ENCODE measurements at regions not wholly inside any gene's neighbourhood (a gene's known extent, or its start where the extent isn't known, plus 50 kb on each side); places are given as distances from the start of the nearest gene placed in this dataset.

GRCh38 chr3:20657560-20657959 lies 471.6 kb upstream of the SGO1 start:
- no peaks in the 10 kb centered on the region for H3K36me3 ChIP-seq
- H3K27me3 ChIP-seq = no peaks in the 10 kb centered on the region
- TF ChIP-seq, protein P1, sequence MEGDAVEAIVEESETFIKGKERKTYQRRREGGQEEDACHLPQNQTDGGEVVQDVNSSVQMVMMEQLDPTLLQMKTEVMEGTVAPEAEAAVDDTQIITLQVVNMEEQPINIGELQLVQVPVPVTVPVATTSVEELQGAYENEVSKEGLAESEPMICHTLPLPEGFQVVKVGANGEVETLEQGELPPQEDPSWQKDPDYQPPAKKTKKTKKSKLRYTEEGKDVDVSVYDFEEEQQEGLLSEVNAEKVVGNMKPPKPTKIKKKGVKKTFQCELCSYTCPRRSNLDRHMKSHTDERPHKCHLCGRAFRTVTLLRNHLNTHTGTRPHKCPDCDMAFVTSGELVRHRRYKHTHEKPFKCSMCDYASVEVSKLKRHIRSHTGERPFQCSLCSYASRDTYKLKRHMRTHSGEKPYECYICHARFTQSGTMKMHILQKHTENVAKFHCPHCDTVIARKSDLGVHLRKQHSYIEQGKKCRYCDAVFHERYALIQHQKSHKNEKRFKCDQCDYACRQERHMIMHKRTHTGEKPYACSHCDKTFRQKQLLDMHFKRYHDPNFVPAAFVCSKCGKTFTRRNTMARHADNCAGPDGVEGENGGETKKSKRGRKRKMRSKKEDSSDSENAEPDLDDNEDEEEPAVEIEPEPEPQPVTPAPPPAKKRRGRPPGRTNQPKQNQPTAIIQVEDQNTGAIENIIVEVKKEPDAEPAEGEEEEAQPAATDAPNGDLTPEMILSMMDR (IDR thresholded peaks at IDR 0.05) = no peak
- H3K4me1 ChIP-seq = no peaks in the 10 kb centered on the region
- no peak overlapping the region for H3K27ac ChIP-seq
- no peak for DNase-seq (ENCODE audit: low spot score in 2 of 2)
- peaks cover 0 to 3% of the 10 kb centered on the region in 2 donors for H3K9me3 ChIP-seq
- no peak overlapping the region for H3K4me3 ChIP-seq
- intact Hi-C loops (cut with DNase I) = no loop called here

DNA sequence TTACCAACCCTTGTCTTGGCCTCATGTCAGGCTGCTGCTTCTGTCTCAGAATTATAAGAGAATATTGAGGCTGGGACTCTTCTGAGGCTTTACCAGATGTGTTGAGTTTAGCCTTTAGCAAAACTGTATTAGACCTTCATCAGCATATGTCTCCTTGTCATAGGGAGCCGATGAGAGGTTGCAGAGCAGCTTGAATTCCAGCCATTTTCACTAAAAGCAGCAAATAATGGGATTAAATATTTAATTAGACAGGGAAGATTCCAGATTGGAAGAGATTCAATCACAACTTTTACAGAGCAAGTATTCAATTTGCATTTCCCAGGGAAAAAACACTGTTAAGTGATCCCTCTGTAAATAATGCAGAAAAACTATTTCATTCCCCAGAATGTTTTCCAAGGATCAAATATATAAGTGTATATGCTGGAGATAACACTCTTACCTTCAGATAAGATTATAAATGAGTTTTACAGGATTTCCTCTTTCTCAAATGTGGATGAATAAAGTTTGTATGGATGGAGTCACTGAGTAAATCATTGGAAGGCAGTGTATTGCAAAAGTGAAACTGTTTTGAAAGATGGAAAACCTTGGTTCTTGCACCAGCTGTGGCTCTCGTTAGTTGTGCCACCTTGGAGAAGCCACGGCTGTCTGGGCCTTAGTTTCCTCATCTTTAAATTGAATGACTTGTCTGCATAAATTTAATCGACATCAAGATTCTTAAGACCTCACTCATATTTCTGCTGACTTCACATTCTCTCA lies 466.4 kb upstream of the SGO1 start:
- peaks cover 0 to 3% of the 10 kb centered on the region in 2 donors for H3K9me3 ChIP-seq
- H3K27ac ChIP-seq = no peak overlapping the region
- H3K27me3 ChIP-seq = no peaks in the 10 kb centered on the region
- H3K36me3 ChIP-seq = no peaks in the 10 kb centered on the region
- no peak for DNase-seq (ENCODE audit: low spot score in 2 of 2)
- TF ChIP-seq, protein P1 (IDR thresholded peaks at IDR 0.05) = no peak
- H3K4me1 ChIP-seq = no peaks in the 10 kb centered on the region
- intact Hi-C loops (cut with DNase I) = no loop called here
- no peak overlapping the region for H3K4me3 ChIP-seq

- Histone ChIP-seq H3K9me3 (peaks cover 0 to under 1% of the 10 kb centered on the region in 2 donors), H3K27ac (no peak overlapping the region), H3K36me3 (no peaks in the 10 kb centered on the region), H3K4me3 (no peak overlapping the region), H3K27me3 (no peaks in the 10 kb centered on the region), H3K4me1 (no peaks in the 10 kb centered on the region)
- intact Hi-C loops (cut with DNase I) = no loop called here
- DNase-seq (ENCODE audit: low spot score in 2 of 2) = no peak
- TF ChIP-seq, protein P1 (IDR thresholded peaks at IDR 0.05) = no peak
These were observed 462.9 kb upstream of the SGO1 start for GRCh38 chr3:20648921-20649381.

- H3K4me1 ChIP-seq = no peaks in the 10 kb centered on the region
- TF ChIP-seq, protein P1 (IDR thresholded peaks at IDR 0.05) = no peak
- H3K27me3 ChIP-seq = no peaks in the 10 kb centered on the region
- no peaks in the 10 kb centered on the region for H3K36me3 ChIP-seq
- H3K27ac ChIP-seq = no peak overlapping the region
- intact Hi-C loops (cut with DNase I) = no loop called here
- no peak for DNase-seq (ENCODE audit: low spot score in 2 of 2)
- H3K9me3 ChIP-seq = no peaks in the 10 kb centered on the region
- no peak overlapping the region for H3K4me3 ChIP-seq
These were observed 462.3 kb upstream of the SGO1 start for GRCh38 chr3:20648294-20648693.

DNA sequence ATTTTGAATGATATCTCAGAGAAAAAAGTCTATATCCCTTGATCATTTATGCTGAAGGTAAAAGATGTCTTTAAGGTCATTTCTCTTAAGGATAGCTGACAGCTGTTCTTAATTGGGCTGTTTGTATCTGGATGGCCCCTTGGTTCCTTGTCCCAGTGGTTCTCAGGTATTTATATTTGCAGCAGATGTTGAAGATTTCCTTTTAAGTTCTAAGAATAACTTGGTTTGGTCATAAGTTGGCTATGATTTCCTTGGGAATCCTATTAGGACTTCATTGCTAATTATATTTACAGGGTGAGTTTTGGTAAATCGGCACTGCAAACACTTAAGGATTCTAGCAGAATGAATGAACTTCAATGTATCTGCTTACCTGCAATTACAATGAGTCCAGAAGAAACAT lies 460.4 kb upstream of the SGO1 start:
- no peaks in the 10 kb centered on the region for H3K36me3 ChIP-seq
- H3K27ac ChIP-seq = no peak overlapping the region
- no peak for DNase-seq (ENCODE audit: low spot score in 2 of 2)
- H3K27me3 ChIP-seq = no peaks in the 10 kb centered on the region
- TF ChIP-seq, protein P1 (IDR thresholded peaks at IDR 0.05) = no peak
- H3K9me3 ChIP-seq = no peaks in the 10 kb centered on the region
- no peaks in the 10 kb centered on the region for H3K4me1 ChIP-seq
- intact Hi-C loops (cut with DNase I) = no loop called here
- H3K4me3 ChIP-seq = no peak overlapping the region

Data from ascending aorta (tissue), 2 donors.